DOHH2 (cell line): ENCODE measurements at regions not wholly inside any gene's neighbourhood (a gene's known extent, or its start where the extent isn't known, plus 50 kb on each side); places are given as distances from the start of the nearest gene placed in this dataset.

Experiments
- H3F3A ChIP-seq: fragments of 200-600 bp; sonication (generic), shearing (Covaris generic); 2 replicates; pipeline ENCODE4 v1.6.0; 2016; ENCODE audit warnings: antibody characterized with exemption, mild to moderate bottlenecking; ENCODE audit not compliant: control insufficient read depth, insufficient read depth
- H3K27ac ChIP-seq: fragments of 200-600 bp; sonication (generic); 2 replicates; pipeline ENCODE4 v1.5.1; 2014; ENCODE audit warnings: low read depth, mild to moderate bottlenecking, low read length, moderate library complexity
- H3K27me3 ChIP-seq: fragments of 200-600 bp; sonication (generic); 2 replicates; pipeline ENCODE4 v1.6.1; 2014; ENCODE audit warnings: mild to moderate bottlenecking, low read length, mixed read lengths; ENCODE audit not compliant: control insufficient read depth
- H3K36me3 ChIP-seq: fragments of 200-600 bp; sonication (generic); 2 replicates; pipeline ENCODE4 v1.6.1; 2014; ENCODE audit warnings: mild to moderate bottlenecking, low read length, moderate library complexity, mixed read lengths; ENCODE audit not compliant: control insufficient read depth
- H3K4me1 ChIP-seq: fragments of 200-600 bp; sonication (generic); 2 replicates; pipeline ENCODE4 v1.6.1; 2014; ENCODE audit warnings: mild to moderate bottlenecking, low read length, mixed read lengths; ENCODE audit not compliant: control insufficient read depth
- H3K4me2 ChIP-seq: fragments of 200-600 bp; sonication (generic); 2 replicates; pipeline ENCODE4 v1.6.0; 2014; ENCODE audit warnings: mild to moderate bottlenecking, low read length, moderate library complexity
- H3K4me3 ChIP-seq: fragments of 200-600 bp; sonication (generic); 2 replicates; pipeline ENCODE4 v1.5.1; 2014; ENCODE audit warnings: mild to moderate bottlenecking, low read length, mixed read lengths
- H3K79me2 ChIP-seq: fragments of 200-600 bp; sonication (generic); 2 replicates; pipeline ENCODE4 v1.6.1; 2014; ENCODE audit warnings: mild to moderate bottlenecking, low read length, mixed read lengths; ENCODE audit not compliant: control insufficient read depth
- H3K9me2 ChIP-seq: fragments of 200-600 bp; sonication (generic); replicated peaks from 2 replicates; pipeline ENCODE4 v1.6.1; 2014; ENCODE audit warnings: mild to moderate bottlenecking, low read length, mixed read lengths; ENCODE audit not compliant: control insufficient read depth
- H3K9me3 ChIP-seq: fragments of 200-600 bp; sonication (generic); 2 replicates; pipeline ENCODE4 v1.6.1; 2014; ENCODE audit warnings: antibody characterized with exemption, low read length, mixed read lengths; ENCODE audit not compliant: control insufficient read depth, insufficient read depth
- H4K20me1 ChIP-seq: fragments of 200-600 bp; sonication (generic); 2 replicates; pipeline ENCODE4 v1.6.0; 2014; ENCODE audit warnings: low read depth, mild to moderate bottlenecking, antibody characterized with exemption, low read length, moderate library complexity; ENCODE audit not compliant: control insufficient read depth, insufficient read depth
- EZH2phosphoT487 ChIP-seq: fragments of 200-600 bp; sonication (generic); IDR thresholded peaks from 2 replicates; pipeline ENCODE4 v1.6.1; 2017; ENCODE audit warnings: borderline replicate concordance, mild to moderate bottlenecking, antibody characterized with exemption, low read length, moderate library complexity, mixed read lengths
- TF ChIP-seq, protein P1 (sequence below): fragments of 200-600 bp; sonication (generic); IDR thresholded peaks from one replicate; pipeline ENCODE4 v1.5.1; 2014; ENCODE audit warnings: antibody characterized with exemption, mild to moderate bottlenecking, low read depth, low read length; ENCODE audit not compliant: poor library complexity, severe bottlenecking

DNA sequence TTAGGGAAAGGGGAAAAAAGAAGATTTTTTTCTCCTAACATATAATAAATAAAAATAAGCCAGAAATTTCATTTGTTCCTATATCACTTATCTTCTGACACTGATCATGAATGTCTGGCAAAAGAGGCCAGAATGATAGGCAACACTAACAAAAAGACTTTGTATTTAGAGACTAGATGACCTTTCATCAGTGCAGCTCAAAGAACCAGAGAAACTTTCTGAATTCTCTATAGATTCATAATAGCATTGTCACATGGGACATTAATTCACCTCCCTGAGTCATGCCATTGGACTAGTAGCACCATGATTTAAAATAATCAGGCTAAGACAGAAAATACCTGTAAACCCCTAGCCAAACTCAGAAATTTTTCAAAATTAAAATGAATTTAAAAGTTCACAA, 95.4 kb upstream of the CCDC28A start:
- Histone ChIP-seq H3K36me3 (no peaks in the 10 kb centered on the region), H3K4me2 (no peak overlapping the region), H3K27ac (no peak overlapping the region), H3K79me2 (no peaks in the 10 kb centered on the region), H3K9me2 (no peaks in the 10 kb centered on the region), H3K4me1 (no peaks in the 10 kb centered on the region), H4K20me1 (no peaks in the 10 kb centered on the region), H3F3A (no peaks in the 10 kb centered on the region), H3K4me3 (no peak overlapping the region), H3K27me3 (peaks cover 4% of the 10 kb centered on the region; the same call in 1 of the 2 replicates), H3K9me3 (no peaks in the 10 kb centered on the region)
- no peak for TF ChIP-seq EZH2phosphoT487
- TF ChIP-seq, protein P1, sequence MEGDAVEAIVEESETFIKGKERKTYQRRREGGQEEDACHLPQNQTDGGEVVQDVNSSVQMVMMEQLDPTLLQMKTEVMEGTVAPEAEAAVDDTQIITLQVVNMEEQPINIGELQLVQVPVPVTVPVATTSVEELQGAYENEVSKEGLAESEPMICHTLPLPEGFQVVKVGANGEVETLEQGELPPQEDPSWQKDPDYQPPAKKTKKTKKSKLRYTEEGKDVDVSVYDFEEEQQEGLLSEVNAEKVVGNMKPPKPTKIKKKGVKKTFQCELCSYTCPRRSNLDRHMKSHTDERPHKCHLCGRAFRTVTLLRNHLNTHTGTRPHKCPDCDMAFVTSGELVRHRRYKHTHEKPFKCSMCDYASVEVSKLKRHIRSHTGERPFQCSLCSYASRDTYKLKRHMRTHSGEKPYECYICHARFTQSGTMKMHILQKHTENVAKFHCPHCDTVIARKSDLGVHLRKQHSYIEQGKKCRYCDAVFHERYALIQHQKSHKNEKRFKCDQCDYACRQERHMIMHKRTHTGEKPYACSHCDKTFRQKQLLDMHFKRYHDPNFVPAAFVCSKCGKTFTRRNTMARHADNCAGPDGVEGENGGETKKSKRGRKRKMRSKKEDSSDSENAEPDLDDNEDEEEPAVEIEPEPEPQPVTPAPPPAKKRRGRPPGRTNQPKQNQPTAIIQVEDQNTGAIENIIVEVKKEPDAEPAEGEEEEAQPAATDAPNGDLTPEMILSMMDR = no peak

DNA sequence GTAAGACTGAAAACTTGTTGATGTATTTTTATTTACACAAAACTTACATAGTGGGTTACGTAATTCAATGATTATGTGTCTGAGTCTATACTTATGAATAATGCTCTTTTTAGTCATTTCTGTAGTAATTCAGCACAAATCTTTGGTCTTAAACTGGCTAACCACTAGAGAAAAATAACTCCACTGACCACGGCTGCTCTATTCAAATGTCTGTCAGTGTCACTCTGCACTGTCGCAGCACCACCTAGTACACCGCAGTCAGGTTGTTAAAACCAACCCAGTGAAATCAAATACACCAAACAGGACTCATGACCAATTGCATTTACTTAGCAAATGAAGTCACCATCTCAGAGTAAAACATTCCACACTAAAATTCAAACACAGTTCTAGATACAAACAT, 93.5 kb upstream of the CCDC28A start:
- Histone ChIP-seq H3K4me3 (no peak overlapping the region), H3K4me2 (no peak overlapping the region), H3F3A (no peaks in the 10 kb centered on the region), H4K20me1 (no peaks in the 10 kb centered on the region), H3K9me3 (no peaks in the 10 kb centered on the region), H3K4me1 (no peaks in the 10 kb centered on the region), H3K9me2 (no peaks in the 10 kb centered on the region), H3K79me2 (no peaks in the 10 kb centered on the region), H3K27me3 (peaks cover 4% of the 10 kb centered on the region; the same call in 1 of the 2 replicates), H3K36me3 (no peaks in the 10 kb centered on the region), H3K27ac (no peak overlapping the region)
- TF ChIP-seq, protein P1 = no peak
- no peak for TF ChIP-seq EZH2phosphoT487

DNA sequence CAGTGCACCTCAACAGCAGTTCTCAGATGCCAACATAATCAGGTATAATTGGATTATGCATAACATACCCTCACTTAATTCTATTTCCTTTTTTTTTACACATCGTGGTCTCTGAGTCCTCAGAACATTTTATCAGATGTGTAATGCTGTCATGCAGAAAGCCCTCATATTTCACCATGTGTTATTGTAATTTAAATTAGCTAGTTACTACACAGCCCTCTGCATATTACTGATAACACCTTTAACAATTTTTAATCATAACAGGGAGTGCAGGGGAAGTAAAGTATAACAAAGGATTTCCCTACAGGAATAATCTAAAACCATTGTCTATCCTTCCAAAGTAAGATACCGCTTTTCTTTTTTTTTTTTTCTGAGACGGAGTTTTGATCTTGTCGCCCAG, 91.9 kb upstream of the CCDC28A start:
- H3K9me2 ChIP-seq = no peaks in the 10 kb centered on the region
- no peak overlapping the region for H3K27ac ChIP-seq
- H3K9me3 ChIP-seq = no peaks in the 10 kb centered on the region
- no peak overlapping the region for H3K4me3 ChIP-seq
- H3K4me2 ChIP-seq = no peak overlapping the region
- no peaks in the 10 kb centered on the region for H3F3A ChIP-seq
- no peaks in the 10 kb centered on the region for H3K36me3 ChIP-seq
- H3K27me3 ChIP-seq = peaks cover 6% of the 10 kb centered on the region; the same call in 1 of the 2 replicates
- H4K20me1 ChIP-seq = no peaks in the 10 kb centered on the region
- no peaks in the 10 kb centered on the region for H3K79me2 ChIP-seq
- no peaks in the 10 kb centered on the region for H3K4me1 ChIP-seq
- TF ChIP-seq, protein P1 = no peak
- TF ChIP-seq EZH2phosphoT487 = no peak
